Mucosa of descending colon (tissue), 3 donors: ENCODE measurements at regions not wholly inside any gene's neighbourhood (a gene's known extent, or its start where the extent isn't known, plus 50 kb on each side); places are given as distances from the start of the nearest gene placed in this dataset.

Experiments used
- ATAC-seq: fragments of 200-7000 bp; cut with Tn5 transposase; one replicate; pipeline ENCODE4 v1.9.1; 2020; ENCODE audit warnings: mild to moderate bottlenecking, moderate library complexity
- DNase-seq, 3 donors: peaks; one replicate each; pipeline ENCODE4 v3.0.0-alpha.2; 2020
- H3K36me3 ChIP-seq: fragments of 200-600 bp; one replicate; pipeline ENCODE4 v1.8.0; 2021; ENCODE audit warnings: low read depth, mild to moderate bottlenecking
- H3K4me1 ChIP-seq: fragments of 200-600 bp; one replicate; pipeline ENCODE4 v1.8.0; 2021; ENCODE audit warnings: low read depth, mild to moderate bottlenecking
- H3K4me3 ChIP-seq: fragments of 200-600 bp; one replicate; pipeline ENCODE4 v1.8.0; 2021; ENCODE audit warnings: mild to moderate bottlenecking
- H3K9me3 ChIP-seq: fragments of 200-600 bp; one replicate; pipeline ENCODE4 v1.8.0; 2021; ENCODE audit warnings: mild to moderate bottlenecking
- CTCF ChIP-seq: fragments of 200-600 bp; IDR thresholded peaks from one replicate; pipeline ENCODE4 v1.8.0; 2022; ENCODE audit warnings: antibody characterized with exemption, mild to moderate bottlenecking
- intact Hi-C, 2 donors: fragments of 100-400 bp; cut with DNase I in 1 of 2; cut with micrococcal nuclease in 1 of 2; formaldehyde crosslinking; loops; one replicate each; pipeline versions ENCODE4 v1.11.0 to v1.11.1; 2022; cut with DNase I, micrococcal nuclease
- donor health status: DM: no; HTN: no; CAD: no; lungs with moderate emphysema.
- donor health status: DM: no; HTN: no; CAD: no.
- donor health status: DM: no; HTN: yes; CAD: no.

GRCh38 chr7:106170651-106171050 is 58.5 kb upstream of the SYPL1 start:
- no peak for DNase-seq
- no peak for ATAC-seq
- intact Hi-C loops = no loop called here

GRCh38 chr7:106169821-106170610 is 57.9 kb upstream of the SYPL1 start:
- H3K9me3 ChIP-seq = no peaks in the 10 kb centered on the region
- no peak for DNase-seq
- no peaks in the 10 kb centered on the region for H3K4me1 ChIP-seq
- H3K36me3 ChIP-seq = no peaks in the 10 kb centered on the region
- no peak for TF ChIP-seq CTCF
- H3K4me3 ChIP-seq = no peak overlapping the region
- intact Hi-C loops = no loop called here
- ATAC-seq = no peak

More at GRCh38 chr7:106170651-106171050, 58.5 kb upstream of the SYPL1 start:
- Histone ChIP-seq H3K9me3 (no peaks in the 10 kb centered on the region), H3K4me1 (no peaks in the 10 kb centered on the region), H3K4me3 (no peak overlapping the region), H3K36me3 (no peaks in the 10 kb centered on the region)
- TF ChIP-seq CTCF = no peak

- H3K4me3 ChIP-seq = no peak overlapping the region
- peaks cover 12% of the 10 kb centered on the region for H3K9me3 ChIP-seq
- H3K4me1 ChIP-seq = no peaks in the 10 kb centered on the region
- intact Hi-C loops = no loop called here
- DNase-seq (no peak), ATAC-seq (no peak)
- H3K36me3 ChIP-seq = no peaks in the 10 kb centered on the region
- TF ChIP-seq CTCF = no peak
These were observed 55.5 kb upstream of the SYPL1 start for GRCh38 chr7:106167439-106168136.

- DNase-seq = peak in 1 of 3 donors; percentile 80
- intact Hi-C loops = no loop called here
- TF ChIP-seq CTCF = peak; percentile 66
These were observed 54.7 kb upstream of the SYPL1 start for GRCh38 chr7:106166651-106167342.

GRCh38 chr7:106165337-106165736 is 53.2 kb upstream of the SYPL1 start:
- Histone ChIP-seq H3K4me1 (no peaks in the 10 kb centered on the region), H3K36me3 (no peaks in the 10 kb centered on the region), H3K4me3 (no peak overlapping the region), H3K9me3 (peaks cover 13% of the 10 kb centered on the region)
- no peak for TF ChIP-seq CTCF
- intact Hi-C loops = no loop called here
- ATAC-seq (peak; percentile 9), DNase-seq (no peak)

More at GRCh38 chr7:106166651-106167342, 54.7 kb upstream of the SYPL1 start:
- peaks cover 13% of the 10 kb centered on the region for H3K9me3 ChIP-seq
- no peaks in the 10 kb centered on the region for H3K36me3 ChIP-seq
- H3K4me3 ChIP-seq = no peak overlapping the region
- peak; percentile 78 for ATAC-seq
- no peaks in the 10 kb centered on the region for H3K4me1 ChIP-seq
